ENCODE measurements at regions not wholly inside any gene's neighbourhood (a gene's known extent, or its start where the extent isn't known, plus 50 kb on each side); places are given as distances from the start of the nearest gene placed in this dataset.

GRCh38 chrX:16511796-16512776 is 137.9 kb upstream of the S100G start:
- DNase-seq: no peak

- DNase-seq: no peak
These were observed 133.6 kb upstream of the S100G start for GRCh38 chrX:16516232-16516876.

GRCh38 chrX:16517039-16517605 is 132.8 kb upstream of the S100G start:
- no peak for DNase-seq

- DNase-seq: no peak
These were observed 131.8 kb upstream of the S100G start for GRCh38 chrX:16518131-16518530.

- DNase-seq: no peak
These were observed 125.6 kb upstream of the S100G start for GRCh38 chrX:16524316-16524715.

GRCh38 chrX:16526003-16526402 is 124.0 kb upstream of the S100G start:
- DNase-seq: no peak

GRCh38 chrX:16528620-16529019 is 121.3 kb upstream of the S100G start:
- no peak for DNase-seq

Measured in NCI-H1436 (cell line).